Esophagus squamous epithelium (tissue), 5 donors: ENCODE measurements at regions not wholly inside any gene's neighbourhood (a gene's known extent, or its start where the extent isn't known, plus 50 kb on each side); places are given as distances from the start of the nearest gene placed in this dataset.
A peak's percentile ranks its signal among the peaks of the same experiment; 100 is the strongest.

ENCODE experiments used
- DNase-seq: peaks from one replicate; lab custom pipeline; 2025; lab: John Stamatoyannopoulos, UW
- H3K27ac ChIP-seq, 4 donors: fragments of 200-600 bp; sonication (generic); one replicate each; pipeline ENCODE4 v1.5.1; 2016 to 2019; ENCODE audit warnings: mild to moderate bottlenecking in 1 of 4
- H3K27me3 ChIP-seq, 4 donors: fragments of 200-600 bp; sonication (generic); 1 replicate in 3 of 4; 2 replicates in 1 of 4; pipeline versions ENCODE4 v1.5.1 to v1.6.0; 2017 to 2021; ENCODE audit warnings: antibody characterized with exemption in 1 of 4
- H3K36me3 ChIP-seq, 3 donors: fragments of 200-600 bp; sonication (generic); one replicate each; pipeline ENCODE4 v1.5.1; 2016 to 2019
- H3K4me1 ChIP-seq, 3 donors: fragments of 200-600 bp; sonication (generic); one replicate each; pipeline ENCODE4 v1.5.1; 2017 to 2019
- H3K4me3 ChIP-seq, 4 donors: fragments of 200-600 bp; sonication (generic); 1 replicate in 3 of 4; 2 replicates in 1 of 4; pipeline ENCODE4 v1.5.1; 2016 to 2019; ENCODE audit warnings: mild to moderate bottlenecking in 2 of 4, moderate library complexity in 1 of 4
- H3K9me3 ChIP-seq, 3 donors: fragments of 200-600 bp; sonication (generic); one replicate each; pipeline ENCODE4 v1.5.1; 2016 to 2019
- POLR2A ChIP-seq, 4 donors: fragments of 450-650 bp; IDR thresholded peaks; one replicate each; pipeline ENCODE4 v1.6.1; 2017; ENCODE audit warnings: antibody characterized with exemption in 4 of 4, mild to moderate bottlenecking in 4 of 4, moderate library complexity in 3 of 4
- WGBS, 2 donors: methylation state at CpG; one replicate each; pipeline ENCODE4 v1.1.5; 2018; 5-methylcytosine and 5-hydroxymethylcytosine counted together
- intact Hi-C: fragments of 100-400 bp; cut with DNase I; formaldehyde crosslinking; loops from one replicate; pipeline ENCODE4 v1.15.0; 2022
- TF ChIP-seq, protein P1 (sequence below), 6 experiments: fragments of 450-650 bp in 4 of 6; fragments of 200-600 bp in 2 of 6; sonication (generic) in 2 of 6; IDR thresholded peaks; one replicate each; pipeline ENCODE4 v1.5.1; 2016 to 2019; ENCODE audit warnings: antibody characterized with exemption in 6 of 6, mild to moderate bottlenecking in 4 of 6, moderate library complexity in 4 of 6
- donor health status: DM: yes; HTN: yes; CAD: no.

- Histone ChIP-seq H3K27me3 (no peaks in the 10 kb centered on the region), H3K27ac (no peak overlapping the region), H3K9me3 (no peaks in the 10 kb centered on the region), H3K4me3 (no peak overlapping the region), H3K36me3 (no peaks in the 10 kb centered on the region), H3K4me1 (no peaks in the 10 kb centered on the region)
- TF ChIP-seq POLR2A (IDR thresholded peaks at IDR 0.05), result no peak
- no peak for DNase-seq
- intact Hi-C loops, result no loop called here
Observed at GRCh38 chr5:87906962-87907361, 361.7 kb downstream of the TMEM161B start.

GRCh38 chr5:87900419-87900818, 368.2 kb downstream of the TMEM161B start:
- Histone ChIP-seq H3K4me3 (no peak overlapping the region), H3K27me3 (no peaks in the 10 kb centered on the region), H3K9me3 (no peaks in the 10 kb centered on the region), H3K4me1 (no peaks in the 10 kb centered on the region), H3K27ac (no peak overlapping the region), H3K36me3 (no peaks in the 10 kb centered on the region)
- intact Hi-C loops, result no loop called here
- WGBS, 2 donors, result 67 to 81% methylated on average over 2 of the region's 2 CpGs
- TF ChIP-seq, protein P1, sequence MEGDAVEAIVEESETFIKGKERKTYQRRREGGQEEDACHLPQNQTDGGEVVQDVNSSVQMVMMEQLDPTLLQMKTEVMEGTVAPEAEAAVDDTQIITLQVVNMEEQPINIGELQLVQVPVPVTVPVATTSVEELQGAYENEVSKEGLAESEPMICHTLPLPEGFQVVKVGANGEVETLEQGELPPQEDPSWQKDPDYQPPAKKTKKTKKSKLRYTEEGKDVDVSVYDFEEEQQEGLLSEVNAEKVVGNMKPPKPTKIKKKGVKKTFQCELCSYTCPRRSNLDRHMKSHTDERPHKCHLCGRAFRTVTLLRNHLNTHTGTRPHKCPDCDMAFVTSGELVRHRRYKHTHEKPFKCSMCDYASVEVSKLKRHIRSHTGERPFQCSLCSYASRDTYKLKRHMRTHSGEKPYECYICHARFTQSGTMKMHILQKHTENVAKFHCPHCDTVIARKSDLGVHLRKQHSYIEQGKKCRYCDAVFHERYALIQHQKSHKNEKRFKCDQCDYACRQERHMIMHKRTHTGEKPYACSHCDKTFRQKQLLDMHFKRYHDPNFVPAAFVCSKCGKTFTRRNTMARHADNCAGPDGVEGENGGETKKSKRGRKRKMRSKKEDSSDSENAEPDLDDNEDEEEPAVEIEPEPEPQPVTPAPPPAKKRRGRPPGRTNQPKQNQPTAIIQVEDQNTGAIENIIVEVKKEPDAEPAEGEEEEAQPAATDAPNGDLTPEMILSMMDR (IDR thresholded peaks at IDR 0.05), result no peak
- no peak for TF ChIP-seq POLR2A (IDR thresholded peaks at IDR 0.05)
- no peak for DNase-seq

GRCh38 chr5:87899721-87900131, 368.9 kb downstream of the TMEM161B start:
- DNase-seq, result no peak
- no peak overlapping the region for H3K4me3 ChIP-seq
- no peaks in the 10 kb centered on the region for H3K9me3 ChIP-seq
- TF ChIP-seq POLR2A (IDR thresholded peaks at IDR 0.05), result no peak
- H3K27me3 ChIP-seq, result no peaks in the 10 kb centered on the region
- intact Hi-C loops, result no loop called here
- peak overlapping the region in 1 of 4 donors; percentile 34 for H3K27ac ChIP-seq
- 19 to 31% methylated on average over 3 of the region's 3 CpGs for WGBS, 2 donors
- H3K36me3 ChIP-seq, result no peaks in the 10 kb centered on the region
- H3K4me1 ChIP-seq, result no peaks in the 10 kb centered on the region

GRCh38 chr5:87899208-87899661, 369.4 kb downstream of the TMEM161B start:
- intact Hi-C loops, result no loop called here
- WGBS, 2 donors, result 27 to 33% methylated on average over 4 of the region's 4 CpGs
- no peak for TF ChIP-seq POLR2A (IDR thresholded peaks at IDR 0.05)
- TF ChIP-seq, protein P1 (IDR thresholded peaks at IDR 0.05), result no peak
- no peaks in the 10 kb centered on the region for H3K9me3 ChIP-seq
- no peaks in the 10 kb centered on the region for H3K36me3 ChIP-seq
- no peak overlapping the region for H3K4me3 ChIP-seq
- peak overlapping the region in 1 of 4 donors; percentile 34 for H3K27ac ChIP-seq
- DNase-seq, result no peak
- H3K27me3 ChIP-seq, result no peaks in the 10 kb centered on the region
- no peaks in the 10 kb centered on the region for H3K4me1 ChIP-seq

DNA sequence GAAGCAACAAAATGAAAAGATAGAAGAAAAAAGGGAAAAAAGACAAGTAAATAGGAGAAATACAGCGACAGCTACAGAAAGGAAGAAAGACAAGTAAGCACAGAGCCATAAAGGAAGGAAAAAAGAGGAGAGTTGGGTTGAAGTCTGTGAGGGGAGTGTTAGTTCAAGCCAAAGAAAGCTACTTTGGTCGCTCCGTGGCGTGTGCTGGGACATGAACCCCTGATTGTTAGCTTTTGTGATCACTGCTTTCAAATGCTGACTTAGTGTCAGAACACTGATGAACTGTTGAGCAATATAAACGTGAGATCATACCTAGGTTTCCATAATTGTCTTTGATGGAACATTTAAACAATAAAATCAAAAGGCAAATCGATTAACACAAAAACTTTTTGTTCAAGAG, 370.1 kb downstream of the TMEM161B start:
- no peaks in the 10 kb centered on the region for H3K4me1 ChIP-seq
- WGBS, 2 donors, result 57 to 67% methylated on average over 6 of the region's 6 CpGs
- no peaks in the 10 kb centered on the region for H3K9me3 ChIP-seq
- no peak overlapping the region for H3K27ac ChIP-seq
- intact Hi-C loops, result no loop called here
- no peaks in the 10 kb centered on the region for H3K27me3 ChIP-seq
- H3K36me3 ChIP-seq, result no peaks in the 10 kb centered on the region
- TF ChIP-seq, protein P1 (IDR thresholded peaks at IDR 0.05), result no peak
- no peak for TF ChIP-seq POLR2A (IDR thresholded peaks at IDR 0.05)
- no peak for DNase-seq
- H3K4me3 ChIP-seq, result no peak overlapping the region

- intact Hi-C loops, result no loop called here
- Histone ChIP-seq H3K9me3 (no peaks in the 10 kb centered on the region), H3K27ac (no peak overlapping the region), H3K4me3 (no peak overlapping the region), H3K4me1 (no peaks in the 10 kb centered on the region), H3K36me3 (no peaks in the 10 kb centered on the region), H3K27me3 (no peaks in the 10 kb centered on the region)
- TF ChIP-seq, protein P1 (IDR thresholded peaks at IDR 0.05), result no peak
- no peak for TF ChIP-seq POLR2A (IDR thresholded peaks at IDR 0.05)
- 32 to 40% methylated on average over 1 to 2 of the region's 2 CpGs for WGBS, 2 donors
- DNase-seq, result no peak
Observed at GRCh38 chr5:87888139-87888538, 380.5 kb downstream of the TMEM161B start.
